GM19467 (cell line): ENCODE measurements at regions not wholly inside any gene's neighbourhood (a gene's known extent, or its start where the extent isn't known, plus 50 kb on each side); places are given as distances from the start of the nearest gene placed in this dataset.
A peak's percentile ranks its signal among the peaks of the same experiment; 100 is the strongest.
"Not testable (repeated sequence)": the region's sequence is repeated elsewhere in the genome, so short reads cannot be mapped to it uniquely, and the experiment has no call there.

Experiments used
- ATAC-seq: cut with Tn5 transposase; IDR thresholded peaks from one replicate; pipeline ENCODE4 v1.9.1; 2021; ENCODE audit warnings: mild to moderate bottlenecking, moderate library complexity; ENCODE audit not compliant: unreplicated experiment

GRCh38 chr6:12474167-12475140 is 184.3 kb downstream of the EDN1 start:
- no peak for ATAC-seq

GRCh38 chr6:12476484-12476883 is 186.3 kb downstream of the EDN1 start:
- ATAC-seq: no peak

DNA sequence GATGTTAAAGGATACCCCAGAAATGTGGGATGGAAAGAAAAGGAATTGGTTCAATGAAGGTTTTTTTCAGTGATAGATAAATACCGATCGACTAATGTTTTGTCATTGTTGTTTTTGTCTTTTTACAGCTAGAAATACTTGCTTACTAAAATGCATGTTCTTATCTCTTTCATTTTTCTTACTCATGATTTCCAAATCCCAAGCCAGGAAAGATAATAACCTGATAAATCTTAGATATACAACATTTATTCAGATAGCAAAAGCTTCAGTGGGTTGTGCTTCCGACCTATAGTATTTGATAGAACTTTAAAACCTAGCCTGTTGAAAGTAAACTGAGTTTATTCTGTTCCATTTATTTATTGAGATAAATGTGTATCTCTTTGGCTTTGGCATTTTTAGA is 187.5 kb downstream of the EDN1 start:
- no peak for ATAC-seq

DNA sequence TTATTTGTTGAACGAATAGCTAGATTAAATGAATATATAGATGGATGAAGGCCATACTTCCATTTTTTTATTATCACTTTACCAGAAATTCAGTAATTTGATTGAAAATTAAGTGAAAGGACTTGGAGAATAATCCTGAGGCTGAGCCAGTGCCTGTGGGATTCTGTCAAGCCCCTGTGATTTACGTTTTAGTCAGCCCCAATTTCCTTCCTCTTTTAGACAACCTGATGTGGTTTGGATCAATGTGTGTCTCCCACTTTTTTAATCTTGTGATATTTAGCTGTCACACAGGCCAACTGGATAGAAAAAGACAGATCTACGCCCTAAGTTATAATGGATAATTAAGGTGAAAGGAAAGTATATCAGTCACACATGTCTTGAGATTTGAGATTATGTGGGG is 188.8 kb downstream of the EDN1 start:
- no peak for ATAC-seq

DNA sequence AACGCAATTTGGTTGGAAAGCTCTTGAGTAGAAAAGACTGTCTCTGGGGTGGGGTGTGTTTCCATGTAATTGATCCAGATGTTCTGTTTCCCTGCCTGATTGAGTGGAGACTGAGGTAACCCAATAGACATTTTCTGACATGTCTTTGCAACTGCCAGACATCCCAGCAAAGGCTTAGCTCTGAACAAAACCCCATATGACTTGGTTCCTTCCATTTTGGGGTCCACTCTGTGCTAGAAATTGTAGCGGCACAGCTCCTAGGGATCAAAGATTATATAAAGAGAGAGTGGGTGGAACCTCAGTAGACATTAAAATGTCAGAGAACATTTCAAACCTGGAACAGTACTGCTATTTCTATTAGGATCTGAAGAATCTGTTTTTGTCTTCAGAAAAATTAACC is 189.3 kb downstream of the EDN1 start:
- no peak for ATAC-seq

DNA sequence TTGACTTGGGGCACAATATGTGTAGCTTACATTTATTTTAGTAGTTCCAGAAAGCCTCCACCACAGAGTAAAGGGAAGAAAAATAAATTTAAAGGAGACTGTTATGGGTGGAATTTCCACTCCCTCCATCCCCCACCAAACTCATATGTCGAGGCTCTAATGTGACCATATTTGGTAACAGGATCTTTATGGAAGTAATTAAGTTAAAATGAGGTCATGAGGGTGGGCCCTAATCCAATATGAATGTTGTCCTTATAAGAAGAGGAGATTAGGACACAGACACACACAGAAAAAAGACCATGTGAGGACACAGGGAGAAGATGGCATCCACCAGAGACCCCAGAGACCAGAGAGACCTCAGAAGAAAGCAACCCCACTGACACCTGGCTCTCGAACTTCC is 189.7 kb downstream of the EDN1 start:
- no peak for ATAC-seq

GRCh38 chr6:12480379-12480778 is 190.2 kb downstream of the EDN1 start:
- no peak for ATAC-seq

- no peak for ATAC-seq
Observed at GRCh38 chr6:12481292-12481691, 191.1 kb downstream of the EDN1 start.

GRCh38 chr6:12481850-12482249 is 191.7 kb downstream of the EDN1 start:
- no peak for ATAC-seq

- ATAC-seq: no peak
Observed at GRCh38 chr6:12482386-12483375, 192.5 kb downstream of the EDN1 start.

DNA sequence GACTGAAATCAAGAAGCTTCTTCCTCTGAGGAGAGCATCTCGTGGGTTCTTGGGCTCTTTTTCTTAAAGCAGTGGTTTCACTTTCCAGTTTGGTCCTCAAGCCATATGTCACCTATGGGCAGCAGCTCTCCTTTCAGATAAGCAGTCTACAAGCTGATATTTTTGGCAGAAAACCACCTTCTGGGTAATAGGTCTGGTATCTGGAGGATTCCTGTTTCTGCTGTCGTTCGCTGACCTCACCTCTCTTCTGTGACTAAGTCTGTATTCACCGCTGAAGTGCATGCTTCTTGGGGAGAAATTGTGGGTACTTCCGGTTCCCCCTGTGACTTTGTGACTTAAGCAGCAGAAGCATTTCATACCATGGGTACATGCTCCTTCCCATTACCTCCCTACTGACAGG is 193.6 kb downstream of the EDN1 start:
- peak; percentile 63 for ATAC-seq

- no peak for ATAC-seq
Observed at GRCh38 chr6:12484519-12484918, 194.4 kb downstream of the EDN1 start.

DNA sequence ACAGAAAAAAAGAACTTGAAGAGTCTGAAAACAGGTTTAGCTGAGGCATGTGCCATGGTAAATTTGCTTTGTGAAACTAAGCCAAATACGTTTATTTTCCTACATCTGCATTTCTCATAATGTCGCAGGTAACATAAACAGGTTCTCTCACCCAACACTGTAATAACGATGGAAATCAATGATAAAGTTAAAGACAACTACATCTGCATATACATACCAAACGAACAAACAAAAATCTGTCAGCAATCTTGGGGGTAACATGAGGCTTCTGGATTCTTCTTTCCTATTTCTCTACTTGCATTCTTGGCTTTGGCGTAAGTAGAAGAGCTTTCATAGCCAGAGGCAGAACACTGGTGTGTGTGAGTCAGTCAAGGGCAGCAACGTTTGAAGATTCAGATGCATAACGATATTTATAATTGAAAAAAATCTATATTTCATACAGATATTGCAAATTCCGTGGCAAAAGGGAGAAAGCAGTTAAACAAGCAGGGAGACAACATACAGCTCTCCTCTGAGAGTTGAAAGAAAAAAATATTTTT is 195.1 kb downstream of the EDN1 start:
- ATAC-seq: no peak

DNA sequence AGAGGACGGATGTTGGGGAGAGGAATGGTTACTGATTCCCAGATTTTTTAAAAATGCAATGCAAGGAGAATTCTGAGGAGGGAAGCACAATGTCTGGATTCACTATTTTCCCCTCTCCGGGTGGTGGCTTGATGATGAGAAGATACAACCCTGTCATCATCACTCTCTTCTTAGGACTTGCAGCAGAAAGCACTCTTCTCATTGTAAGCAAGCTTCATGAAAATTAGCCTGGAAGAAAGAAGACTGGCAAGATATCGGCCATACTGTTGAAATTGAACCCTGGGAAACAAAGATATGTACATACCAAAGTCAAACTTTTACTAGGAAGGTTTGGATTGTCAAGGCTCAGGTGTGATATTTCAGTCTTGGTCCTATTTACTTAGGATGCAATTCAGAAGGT is 195.7 kb downstream of the EDN1 start:
- ATAC-seq: no peak

DNA sequence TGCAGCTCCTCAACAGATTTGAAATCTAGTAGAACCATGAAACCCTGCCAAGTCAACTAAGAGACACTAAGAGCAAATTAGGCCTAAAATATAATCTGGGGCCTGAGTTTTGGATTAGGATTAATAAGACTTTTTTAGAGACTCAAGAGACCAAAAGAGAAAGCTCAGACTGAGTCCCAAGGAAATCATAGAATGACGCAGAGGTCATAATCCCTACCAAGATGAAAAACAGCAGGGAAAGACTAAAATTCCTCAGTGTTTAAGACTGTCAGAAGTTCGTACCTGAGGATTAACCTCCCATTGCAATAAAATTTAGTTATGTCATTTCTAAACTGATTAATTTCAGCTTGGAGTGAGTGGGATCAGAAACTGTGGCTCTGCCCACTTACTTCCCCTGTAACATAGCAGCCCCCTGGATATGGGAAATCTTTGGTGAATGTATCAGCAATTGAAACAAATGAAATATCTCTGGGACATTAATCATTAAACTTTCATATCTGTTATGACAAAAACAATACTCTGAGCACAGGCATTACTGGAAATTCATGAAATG is 200.3 kb downstream of the EDN1 start:
- ATAC-seq: no peak

DNA sequence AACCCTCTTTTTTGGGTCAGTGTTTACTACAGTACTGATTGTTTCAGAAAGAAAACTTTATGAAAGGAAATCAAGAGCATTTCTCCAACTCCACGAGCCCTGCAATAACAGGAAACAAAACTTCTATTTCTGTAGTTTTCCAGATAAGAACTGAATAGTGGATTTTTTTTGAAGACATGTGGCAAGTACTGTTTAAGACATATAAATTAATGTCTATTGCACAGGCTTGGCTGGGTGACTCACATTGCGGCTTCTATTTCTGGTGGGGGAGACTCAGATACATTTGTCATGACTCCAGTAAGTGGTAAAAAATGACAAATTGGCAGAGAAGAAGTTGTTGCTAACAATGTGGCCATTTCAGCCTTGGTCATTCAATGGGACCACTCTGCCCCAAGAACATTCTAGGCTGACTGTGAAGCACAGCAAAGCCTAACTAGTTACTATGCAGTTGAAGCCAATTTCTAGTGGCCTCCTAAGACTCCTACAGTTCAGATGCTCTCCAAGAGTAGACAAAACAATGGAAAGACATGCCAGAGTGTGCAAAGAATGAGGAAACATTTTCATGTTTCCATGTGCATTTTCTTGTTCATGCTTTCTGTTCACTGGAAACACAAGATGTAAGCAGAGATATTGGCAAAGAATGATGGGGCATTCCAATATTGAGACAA is 200.9 kb downstream of the EDN1 start:
- no peak for ATAC-seq

- not testable (repeated sequence) for ATAC-seq
Observed at GRCh38 chr6:12492929-12493328, 202.8 kb downstream of the EDN1 start.

DNA sequence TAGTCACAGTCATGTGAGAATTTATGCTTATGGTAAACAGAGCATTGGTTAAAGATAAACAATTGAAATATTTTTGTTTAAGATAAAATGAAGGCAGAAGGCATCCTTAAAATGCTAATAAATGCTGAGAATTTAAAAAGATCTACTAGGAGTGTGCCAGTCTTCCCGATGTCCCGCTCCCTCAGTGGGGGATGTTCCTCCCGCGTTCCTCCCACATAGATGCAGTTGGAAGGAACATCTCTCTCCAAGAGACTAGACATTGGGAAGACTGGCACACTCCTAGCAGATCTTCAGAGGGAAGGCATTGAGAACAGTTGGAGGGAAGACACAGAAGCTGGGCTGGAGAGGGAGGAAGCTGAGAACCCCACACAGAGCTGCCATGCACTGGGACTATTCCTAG is 203.3 kb downstream of the EDN1 start:
- no peak for ATAC-seq

- ATAC-seq: no peak
Observed at GRCh38 chr6:12494161-12494560, 204.0 kb downstream of the EDN1 start.

GRCh38 chr6:12501990-12502389 is 211.8 kb downstream of the EDN1 start:
- no peak for ATAC-seq
